HS-5 (cell line): ENCODE measurements at regions not wholly inside any gene's neighbourhood (a gene's known extent, or its start where the extent isn't known, plus 50 kb on each side); places are given as distances from the start of the nearest gene placed in this dataset.
"Not testable (repeated sequence)": the region's sequence is repeated elsewhere in the genome, so short reads cannot be mapped to it uniquely, and the experiment has no call there.

Experiments
- DNase-seq: peaks from one replicate; pipeline ENCODE4 v3.0.0-alpha.2; 2012; ENCODE audit warnings: low read depth

DNA sequence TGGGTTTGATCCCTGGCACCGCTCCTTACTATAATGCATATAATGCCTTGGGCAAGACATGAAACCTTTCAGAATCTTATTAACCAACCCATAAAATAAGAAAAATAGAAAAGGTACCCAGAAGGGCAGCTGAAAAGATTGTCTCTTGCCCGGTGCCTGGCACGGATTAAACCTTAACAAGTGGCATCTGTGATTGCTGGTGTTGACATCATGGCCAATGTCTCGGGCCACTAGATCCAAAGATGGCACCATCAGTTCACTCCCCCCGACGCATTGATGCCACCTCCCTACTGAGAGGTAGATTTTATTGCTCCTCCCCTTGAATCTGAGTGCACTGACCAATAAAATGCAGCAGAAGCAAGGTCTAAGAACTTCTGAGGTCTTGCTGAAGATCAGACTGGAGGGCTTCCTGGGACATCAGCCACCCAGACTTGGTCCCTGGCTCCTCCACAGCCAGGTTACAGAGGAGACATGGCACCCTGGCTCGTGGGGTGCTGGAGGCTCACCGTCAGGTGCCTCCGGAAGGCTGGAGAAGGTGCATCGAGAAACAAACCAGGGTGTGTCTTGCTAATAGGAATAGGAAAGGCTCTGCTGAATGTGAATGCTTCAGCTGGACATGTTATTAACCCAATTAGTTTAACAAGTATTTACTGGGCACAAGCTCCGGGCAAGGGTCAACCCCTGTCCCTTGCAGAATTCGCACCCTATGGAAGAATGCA is 80.0 kb upstream of the COL5A1 start:
- no peak for DNase-seq

DNA sequence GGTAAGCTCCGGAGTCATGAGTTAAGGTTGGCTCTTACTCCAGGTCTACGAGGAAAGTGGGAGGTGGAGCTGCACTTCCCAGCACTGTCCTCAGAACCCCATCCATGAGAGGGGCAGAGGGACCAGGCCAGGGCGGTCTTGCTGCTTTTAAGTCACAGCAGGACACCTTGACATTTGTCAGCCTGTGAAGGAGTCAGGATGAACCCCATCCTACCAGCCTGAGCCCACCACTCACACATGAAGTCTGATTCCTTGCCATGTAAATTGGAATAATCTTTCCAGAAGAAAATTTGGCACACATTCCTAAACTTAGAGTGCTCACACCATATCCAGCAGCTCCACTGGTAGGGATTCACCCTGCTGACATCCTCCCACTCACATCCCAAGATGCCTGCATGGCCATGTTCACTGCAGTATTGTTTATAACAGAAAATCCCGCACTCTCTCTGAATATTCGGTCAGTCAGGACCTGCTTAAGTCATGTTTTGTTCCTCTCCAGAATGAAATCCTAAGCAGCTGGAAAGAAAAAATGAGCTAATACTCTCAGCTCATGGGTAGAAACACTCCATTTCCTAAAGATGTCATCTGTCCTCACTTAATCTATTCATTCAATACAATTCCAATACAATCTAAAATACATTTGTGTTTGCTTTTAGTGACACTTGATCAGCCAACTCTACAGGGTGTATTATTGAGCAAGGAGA is 79.3 kb upstream of the COL5A1 start:
- no peak for DNase-seq

- no peak for DNase-seq
These were observed 78.2 kb upstream of the COL5A1 start for GRCh38 chr9:134563397-134563796.

DNA sequence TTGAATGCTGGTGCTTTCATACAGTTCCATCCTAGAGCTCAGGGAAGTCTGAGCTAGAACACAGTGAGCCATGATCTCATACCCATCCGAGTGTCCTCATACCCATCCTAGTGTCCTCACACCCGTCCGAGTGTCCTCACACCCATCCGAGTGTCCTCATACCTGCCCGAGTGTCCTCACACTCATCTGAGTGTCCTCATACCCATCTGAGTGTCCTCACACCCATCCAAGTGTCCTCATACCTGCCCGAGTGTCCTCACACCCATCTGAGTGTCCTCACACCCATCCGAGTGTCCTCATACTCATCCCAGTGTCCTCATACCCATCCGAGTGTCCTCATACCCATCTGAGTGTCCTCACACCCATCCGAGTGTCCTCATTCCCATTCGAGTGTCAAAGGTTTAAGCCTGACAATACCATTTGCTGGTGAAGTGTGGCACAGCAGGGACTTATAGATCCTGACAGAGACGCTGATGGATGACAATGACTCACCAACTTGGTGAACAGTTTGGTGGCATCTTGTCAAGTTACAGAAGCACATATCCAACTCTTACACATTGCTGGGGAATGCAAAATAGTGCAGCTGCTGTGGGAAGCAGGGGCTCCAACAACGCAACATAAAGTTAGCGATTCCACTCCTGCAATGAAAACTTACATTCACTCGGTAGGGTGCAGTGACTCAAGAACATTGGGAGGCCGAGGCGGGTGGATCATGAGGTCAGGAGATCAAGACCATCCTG is 77.0 kb upstream of the COL5A1 start:
- DNase-seq, result peak; percentile 82

- no peak for DNase-seq
These were observed 76.2 kb upstream of the COL5A1 start for GRCh38 chr9:134565316-134565915.

DNA sequence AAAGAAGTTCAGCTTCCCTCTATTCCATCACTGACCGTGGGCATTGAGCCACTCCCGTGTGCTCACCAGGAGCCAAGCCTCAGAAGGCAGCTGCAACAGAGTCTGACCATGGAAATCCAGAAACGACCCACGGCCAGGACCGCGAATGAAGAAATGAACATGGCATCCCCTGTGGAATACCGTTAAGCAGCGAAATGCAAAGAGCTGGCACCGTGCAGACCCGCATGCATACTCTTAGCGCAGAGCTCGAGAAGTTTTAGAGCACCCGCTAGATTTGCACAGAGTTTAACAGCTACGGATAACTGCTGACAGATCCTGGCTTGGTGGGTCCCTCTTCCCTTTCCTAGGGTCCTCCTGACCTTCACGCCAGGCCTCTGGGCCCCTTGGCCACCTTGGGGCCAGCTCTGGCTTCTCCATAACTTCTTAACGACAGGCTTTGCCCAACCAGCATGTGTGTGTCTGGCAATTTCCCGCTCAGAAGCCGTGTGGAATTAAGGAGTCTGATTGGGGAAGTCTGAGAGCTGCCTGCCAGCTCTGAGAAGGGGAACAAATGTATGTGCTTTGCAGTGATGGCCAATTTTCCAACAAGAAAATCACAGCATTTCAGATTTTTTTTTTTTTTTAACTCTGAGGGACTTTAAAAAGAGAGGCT is 75.3 kb upstream of the COL5A1 start:
- DNase-seq, result no peak

DNA sequence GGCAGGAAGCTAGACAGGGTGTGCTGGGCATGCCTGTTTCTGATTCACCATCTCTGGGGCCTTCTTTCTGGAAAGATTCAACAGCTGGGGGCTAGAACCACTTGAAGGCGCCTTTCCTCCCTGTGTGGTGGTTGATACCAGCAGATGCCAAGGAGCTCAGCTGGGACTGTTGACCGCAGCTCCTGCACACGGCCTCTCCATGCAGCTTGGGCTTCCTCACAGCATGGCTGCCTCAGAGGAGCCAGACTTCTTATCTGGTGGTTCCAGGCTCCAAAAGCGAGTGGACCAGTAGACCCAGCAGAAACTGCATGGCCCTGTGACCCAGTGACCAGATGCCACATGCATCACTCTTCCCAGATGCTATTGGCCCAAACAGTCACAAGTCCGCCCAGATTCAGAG is 74.7 kb upstream of the COL5A1 start:
- DNase-seq, result no peak

DNA sequence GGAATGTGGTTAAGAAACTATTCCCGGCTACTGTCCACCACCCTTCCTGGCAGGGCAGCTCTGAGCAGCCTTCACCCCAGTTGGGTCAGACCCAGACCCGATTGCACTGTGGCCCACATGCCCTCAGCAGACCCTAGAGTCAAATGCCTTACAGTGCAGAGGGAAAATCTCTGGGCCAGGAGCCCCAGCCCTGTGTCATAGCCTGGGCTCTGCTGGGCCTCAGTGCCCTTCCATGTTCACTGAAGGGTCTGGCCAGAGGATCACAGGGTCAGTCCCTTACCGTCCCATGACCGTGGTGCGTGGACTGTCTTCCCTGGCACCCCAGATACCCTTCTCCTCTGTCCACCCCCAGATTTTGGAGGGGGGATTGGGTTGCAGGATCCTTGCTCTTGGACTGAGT is 73.5 kb upstream of the COL5A1 start:
- DNase-seq, result no peak

DNA sequence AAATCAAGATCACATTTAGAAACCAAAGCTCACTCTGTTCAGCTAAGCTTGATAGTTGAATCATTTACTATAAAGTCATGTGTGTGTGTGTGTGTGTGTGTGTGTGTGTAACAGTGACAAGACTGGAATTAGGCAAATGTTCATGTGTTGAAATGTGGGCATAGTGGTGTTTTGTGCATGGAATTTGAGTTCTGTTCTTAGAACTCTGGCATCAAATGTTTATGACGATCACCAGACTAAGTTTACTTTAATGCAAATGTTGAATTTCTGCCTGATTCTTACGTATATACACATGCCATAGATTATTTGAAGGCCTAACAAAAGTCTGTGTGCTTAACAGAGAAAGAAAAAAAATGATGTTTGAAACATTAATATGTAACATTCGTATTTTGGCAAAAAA is 72.8 kb upstream of the COL5A1 start:
- DNase-seq, result no peak

DNA sequence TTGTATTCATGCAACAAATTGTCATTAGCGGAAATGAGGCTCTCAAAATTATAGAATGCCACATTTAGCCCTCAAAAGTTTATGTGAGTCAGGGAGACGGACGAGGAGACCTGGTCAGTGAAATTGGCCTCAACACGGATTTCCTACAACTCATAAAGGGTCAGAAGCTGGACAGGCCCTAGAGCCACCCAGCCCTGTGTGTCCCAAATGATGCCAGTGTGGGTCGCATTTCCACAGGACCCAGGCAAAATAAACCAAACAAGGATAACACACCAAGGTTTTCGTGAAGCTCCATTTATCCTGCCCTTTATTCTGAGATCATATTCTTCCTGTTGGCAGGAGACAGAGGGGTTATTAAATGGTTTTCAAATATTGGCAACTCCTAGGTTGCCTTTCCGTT is 72.0 kb upstream of the COL5A1 start:
- no peak for DNase-seq

- DNase-seq, result no peak
These were observed 71.4 kb upstream of the COL5A1 start for GRCh38 chr9:134570151-134570621.

DNA sequence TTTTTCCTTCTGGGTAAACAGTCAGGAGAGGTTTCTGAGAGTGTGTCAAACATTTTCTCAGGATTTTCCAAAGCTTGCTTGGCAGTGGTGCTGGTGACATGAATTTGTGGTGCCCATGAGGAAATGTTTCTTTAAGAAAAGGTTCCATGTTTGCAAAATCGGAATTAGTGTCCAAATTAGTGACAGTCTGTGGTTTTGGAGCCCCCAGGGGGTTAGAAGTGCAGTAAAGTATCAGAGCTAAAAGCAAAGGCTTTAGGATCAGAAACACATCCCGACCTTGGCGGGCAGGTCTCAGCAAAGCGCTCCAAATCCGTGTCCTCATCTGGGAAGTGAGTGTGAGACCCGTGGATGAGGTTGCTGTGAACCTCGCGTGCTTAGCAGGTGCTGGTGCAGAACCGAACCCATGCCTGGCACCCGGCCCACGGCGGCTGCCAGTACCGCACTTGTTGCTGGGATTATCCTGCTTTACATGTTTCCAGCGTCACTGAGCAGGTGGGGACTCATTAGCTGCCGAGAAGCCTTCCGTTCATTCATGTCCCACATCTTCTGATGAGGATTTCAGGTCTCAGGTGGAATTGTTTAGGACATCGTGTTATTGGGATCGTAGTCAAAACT is 70.8 kb upstream of the COL5A1 start:
- DNase-seq, result no peak

- DNase-seq, result no peak
These were observed 70.2 kb upstream of the COL5A1 start for GRCh38 chr9:134571326-134571931.

- no peak for DNase-seq
These were observed 69.4 kb upstream of the COL5A1 start for GRCh38 chr9:134571946-134572917.

- DNase-seq, result not testable (repeated sequence)
These were observed 66.9 kb upstream of the COL5A1 start for GRCh38 chr9:134574686-134575085.

GRCh38 chr9:134575103-134575900 is 66.3 kb upstream of the COL5A1 start:
- no peak for DNase-seq

DNA sequence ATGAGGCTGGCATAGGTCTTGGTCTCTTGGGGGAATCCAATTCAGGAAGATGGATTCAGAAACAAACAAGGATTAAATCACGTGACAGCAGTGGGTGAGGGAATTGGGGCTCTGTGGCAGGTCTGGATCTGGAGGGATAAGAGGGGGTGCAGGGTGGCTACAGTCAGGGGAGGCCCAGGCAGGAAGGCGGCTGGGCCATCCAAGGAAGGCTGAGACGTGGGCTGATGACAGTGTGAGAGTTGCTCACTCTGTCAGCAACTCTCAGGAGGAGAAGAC is 65.8 kb upstream of the COL5A1 start:
- DNase-seq, result no peak

DNA sequence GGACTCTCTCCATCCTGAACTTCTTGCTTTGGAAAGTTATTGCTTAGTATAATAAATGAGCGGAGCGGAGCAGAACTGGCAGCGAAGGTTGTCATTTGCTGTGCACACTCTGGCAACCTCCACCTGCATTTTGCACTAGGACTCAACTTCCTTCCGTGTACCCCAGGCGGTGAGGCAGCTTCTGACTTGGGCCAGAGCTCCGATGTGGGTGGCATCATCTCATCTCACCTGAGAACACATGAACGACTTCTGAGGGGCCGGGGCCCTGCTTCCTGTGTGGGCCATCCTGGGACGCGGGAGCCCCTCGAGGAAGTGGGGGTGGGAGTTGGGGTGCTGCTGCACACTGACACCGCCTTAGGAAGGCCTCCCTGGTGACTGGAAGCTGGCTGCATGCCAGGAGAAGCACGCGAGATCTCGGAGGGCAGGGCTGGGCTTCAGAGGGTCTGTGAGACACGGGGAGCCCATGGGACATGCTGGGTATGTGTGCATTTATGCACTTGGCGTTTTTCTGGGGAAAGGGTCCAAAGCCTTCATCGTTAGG is 56.5 kb upstream of the COL5A1 start:
- no peak for DNase-seq
